OCI-LY1 (cell line): ENCODE measurements at regions not wholly inside any gene's neighbourhood (a gene's known extent, or its start where the extent isn't known, plus 50 kb on each side); places are given as distances from the start of the nearest gene placed in this dataset.

ENCODE experiments used
- CTCF ChIP-seq: fragments of 200-600 bp; sonication (generic), shearing (Covaris generic); IDR thresholded peaks from 2 replicates; pipeline ENCODE4 v1.5.1; 2017; ENCODE audit warnings: mild to moderate bottlenecking, antibody characterized with exemption, low read length, moderate library complexity, mixed read lengths
- EZH2 ChIP-seq: fragments of 200-600 bp; sonication (generic), shearing (Covaris generic); IDR thresholded peaks from 2 replicates; pipeline ENCODE4 v1.8.0; 2017; ENCODE audit warnings: borderline replicate concordance, mixed run types, mild to moderate bottlenecking, antibody characterized with exemption, low read length, moderate library complexity, mixed read lengths

- TF ChIP-seq CTCF, result no peak
- no peak for TF ChIP-seq EZH2
Measured at GRCh38 chr4:41446391-41446790, 91.6 kb upstream of the LIMCH1 start.
